ENCODE measurements at regions not wholly inside any gene's neighbourhood (a gene's known extent, or its start where the extent isn't known, plus 50 kb on each side); places are given as distances from the start of the nearest gene placed in this dataset.

DNA sequence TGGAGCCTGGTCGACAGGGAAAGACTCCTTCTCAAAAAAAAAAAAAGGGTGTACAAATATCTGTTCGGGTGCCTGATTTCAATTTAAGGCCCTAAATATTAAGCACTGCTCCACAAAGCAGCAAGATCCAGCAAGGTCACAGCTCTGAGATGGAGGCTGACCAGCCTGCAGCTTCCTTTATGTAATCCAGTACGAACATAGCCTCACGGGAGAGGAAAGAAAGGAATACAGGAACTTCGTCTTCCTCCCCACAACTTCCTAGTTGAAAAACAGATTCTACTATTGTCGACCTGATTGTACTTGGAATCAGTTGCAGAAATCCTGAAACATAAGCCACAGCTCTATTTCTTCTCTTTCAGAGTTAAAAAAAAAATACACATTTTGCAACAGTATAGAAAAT lies 53.5 kb upstream of the TBC1D9 start:
- peak; percentile 41 for DNase-seq

DNA sequence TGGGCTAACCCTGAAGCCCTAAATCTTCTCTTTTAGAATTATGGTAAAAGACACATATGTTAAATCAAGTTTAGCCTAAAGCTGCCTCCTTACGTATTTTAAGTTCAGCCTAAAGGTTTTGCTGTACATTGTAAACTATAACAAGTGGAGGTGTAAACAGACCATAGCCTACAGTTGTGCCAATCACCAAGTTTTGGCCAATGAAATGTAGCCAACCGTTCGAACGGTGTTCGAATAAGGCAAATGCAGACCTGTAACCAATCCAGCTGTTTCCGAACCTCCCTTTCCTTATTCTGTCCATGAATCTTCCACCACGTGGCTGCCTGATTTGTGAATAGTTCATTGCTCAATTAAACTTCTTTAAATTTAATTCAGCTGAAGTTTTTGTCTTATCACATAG lies 52.1 kb upstream of the TBC1D9 start:
- DNase-seq: no peak

DNA sequence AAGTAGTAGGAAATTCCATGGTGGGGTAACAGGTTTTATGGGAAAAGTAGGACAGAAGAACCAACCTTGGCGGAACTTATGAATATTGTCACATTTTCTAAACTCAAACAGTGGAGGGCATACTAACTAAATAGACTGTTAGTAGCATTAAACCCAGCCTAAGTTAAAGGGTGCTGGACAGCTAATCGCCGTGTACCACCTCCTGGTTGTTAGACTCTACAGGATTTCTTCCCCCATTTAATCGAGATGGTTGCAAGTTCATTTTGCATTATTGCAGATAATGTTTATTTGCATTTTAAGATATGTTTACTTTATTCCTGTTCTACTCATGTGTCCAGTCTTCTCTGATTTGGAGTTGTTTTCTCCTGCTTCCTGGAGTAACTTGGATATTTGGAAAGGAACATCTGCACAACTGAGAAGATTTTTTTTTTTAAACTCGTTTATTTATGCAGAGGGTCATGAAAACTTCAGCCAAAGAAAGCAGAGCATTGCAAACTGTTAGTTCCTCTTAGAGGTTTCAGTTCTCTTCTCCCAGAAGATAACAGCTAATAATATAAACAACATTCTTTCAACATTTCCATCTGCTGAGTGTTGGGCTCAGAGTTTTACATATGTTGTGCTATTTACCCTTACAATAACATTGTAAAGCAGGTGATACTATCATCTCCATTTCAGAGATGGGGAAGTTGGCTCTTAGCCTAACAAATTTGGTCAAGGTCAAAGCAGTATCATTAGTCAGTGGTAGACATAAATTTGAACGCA lies 51.5 kb upstream of the TBC1D9 start:
- peak; percentile 71 for DNase-seq

DNA sequence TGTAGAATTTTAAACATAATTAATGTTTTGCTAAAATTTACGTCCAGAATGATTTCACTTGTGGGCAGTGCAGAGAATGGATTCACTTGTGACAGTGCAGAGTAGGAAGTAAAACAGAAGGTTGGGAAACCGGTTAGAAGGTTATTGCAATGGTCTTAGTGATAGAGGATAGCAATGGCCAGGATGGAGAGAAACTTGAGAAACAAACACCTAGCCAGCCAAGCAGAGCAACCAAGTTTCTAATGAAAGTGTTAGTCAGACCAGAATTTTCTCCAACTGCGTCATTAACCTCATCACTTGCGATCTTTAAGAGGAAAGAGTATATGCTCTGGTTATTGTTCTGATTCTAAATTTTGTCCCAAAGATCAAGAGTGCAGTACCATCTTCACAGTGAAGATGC lies 50.0 kb upstream of the TBC1D9 start:
- DNase-seq: peak; percentile 60
